ENCODE measurements at regions not wholly inside any gene's neighbourhood (a gene's known extent, or its start where the extent isn't known, plus 50 kb on each side); places are given as distances from the start of the nearest gene placed in this dataset.

GRCh38 chr1:170303034-170303433 lies 157.3 kb downstream of the NTMT2 start:
- TF ChIP-seq, protein P1, sequence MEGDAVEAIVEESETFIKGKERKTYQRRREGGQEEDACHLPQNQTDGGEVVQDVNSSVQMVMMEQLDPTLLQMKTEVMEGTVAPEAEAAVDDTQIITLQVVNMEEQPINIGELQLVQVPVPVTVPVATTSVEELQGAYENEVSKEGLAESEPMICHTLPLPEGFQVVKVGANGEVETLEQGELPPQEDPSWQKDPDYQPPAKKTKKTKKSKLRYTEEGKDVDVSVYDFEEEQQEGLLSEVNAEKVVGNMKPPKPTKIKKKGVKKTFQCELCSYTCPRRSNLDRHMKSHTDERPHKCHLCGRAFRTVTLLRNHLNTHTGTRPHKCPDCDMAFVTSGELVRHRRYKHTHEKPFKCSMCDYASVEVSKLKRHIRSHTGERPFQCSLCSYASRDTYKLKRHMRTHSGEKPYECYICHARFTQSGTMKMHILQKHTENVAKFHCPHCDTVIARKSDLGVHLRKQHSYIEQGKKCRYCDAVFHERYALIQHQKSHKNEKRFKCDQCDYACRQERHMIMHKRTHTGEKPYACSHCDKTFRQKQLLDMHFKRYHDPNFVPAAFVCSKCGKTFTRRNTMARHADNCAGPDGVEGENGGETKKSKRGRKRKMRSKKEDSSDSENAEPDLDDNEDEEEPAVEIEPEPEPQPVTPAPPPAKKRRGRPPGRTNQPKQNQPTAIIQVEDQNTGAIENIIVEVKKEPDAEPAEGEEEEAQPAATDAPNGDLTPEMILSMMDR (IDR thresholded peaks at IDR 0.05; ENCODE audit: low read depth, low read length) = no peak
- no peak for TF ChIP-seq EZH2phosphoT487 (IDR thresholded peaks at IDR 0.05; ENCODE audit: low read depth)

Data from OCI-LY3 (cell line).